Natural killer cell (primary cell): ENCODE measurements at regions not wholly inside any gene's neighbourhood (a gene's known extent, or its start where the extent isn't known, plus 50 kb on each side); places are given as distances from the start of the nearest gene placed in this dataset.

ENCODE experiments used
- ATAC-seq, 3 donors: fragments of 150-1000 bp in 2 of 3; fragments of 200-7000 bp in 1 of 3; cut with Tn5 transposase; 1 replicate in 1 of 3; 2 replicates in 2 of 3; pipeline ENCODE4 v1.10.0; 2021; ENCODE audit warnings: mild to moderate bottlenecking in 2 of 3, moderate library complexity in 2 of 3
- DNase-seq, 2 donors: peaks; one replicate each; pipeline versions ENCODE4 v3.0.0 to v3.0.0-alpha.2; 2013 to 2021; ENCODE audit warnings: mixed read lengths in 1 of 2
- H3K27ac ChIP-seq: one replicate; pipeline ENCODE4 v1.5.1; 2013; ENCODE audit warnings: mild to moderate bottlenecking, low read length
- H3K27me3 ChIP-seq: one replicate; pipeline ENCODE4 v1.6.1; 2013; ENCODE audit warnings: low read length; ENCODE audit not compliant: control insufficient read depth, insufficient read depth
- H3K36me3 ChIP-seq: one replicate; pipeline ENCODE4 v1.6.1; 2013; ENCODE audit warnings: low read length; ENCODE audit not compliant: control insufficient read depth, insufficient read depth
- H3K4me1 ChIP-seq: one replicate; pipeline ENCODE4 v1.6.1; 2013; ENCODE audit warnings: low read length; ENCODE audit not compliant: control insufficient read depth, insufficient read depth
- H3K4me3 ChIP-seq: one replicate; pipeline ENCODE4 v1.5.1; 2013; ENCODE audit warnings: low read length
- H3K9me3 ChIP-seq: one replicate; pipeline ENCODE4 v1.6.1; 2013; ENCODE audit warnings: low read length; ENCODE audit not compliant: control insufficient read depth, insufficient read depth
- H3K27ac Mint-ChIP-seq, 2 donors: one replicate each; pipeline ENCODE4 v1.8.0; 2022; ENCODE audit warnings: mild to moderate bottlenecking in 2 of 2, mixed read lengths in 2 of 2, moderate library complexity in 1 of 2
- H3K27me3 Mint-ChIP-seq, 2 donors: one replicate each; pipeline ENCODE4 v1.8.0; 2022; ENCODE audit warnings: low read depth in 2 of 2, mixed read lengths in 2 of 2
- H3K36me3 Mint-ChIP-seq: one replicate; pipeline ENCODE4 v1.8.0; 2022; ENCODE audit warnings: mixed read lengths
- H3K4me1 Mint-ChIP-seq, 2 donors: one replicate each; pipeline ENCODE4 v1.8.0; 2022; ENCODE audit warnings: mixed read lengths in 2 of 2
- H3K4me3 Mint-ChIP-seq: one replicate; pipeline ENCODE4 v1.8.0; 2022; ENCODE audit warnings: mild to moderate bottlenecking, moderate library complexity, mixed read lengths
- H3K9me3 Mint-ChIP-seq, 2 donors: one replicate each; pipeline ENCODE4 v1.8.0; 2022; ENCODE audit warnings: mixed read lengths in 2 of 2
- CTCF ChIP-seq: fragments of 200-600 bp; IDR thresholded peaks from one replicate; pipeline ENCODE4 v1.8.0; 2022; ENCODE audit warnings: antibody characterized with exemption
- WGBS: methylation state at CpG from one replicate; pipeline ENCODE4 v1.1.7; 2013; ENCODE audit warnings: missing lambda C conversion rate; ENCODE audit not compliant: insufficient coverage; 5-methylcytosine and 5-hydroxymethylcytosine counted together
- intact Hi-C: fragments of 100-400 bp; cut with micrococcal nuclease; formaldehyde crosslinking; loops from one replicate; pipeline ENCODE4 v1.14.2; 2022

GRCh38 chr20:20832715-20833114 is 120.3 kb upstream of the RALGAPA2 start:
- intact Hi-C loops, result no loop called here
- Mint-ChIP-seq H3K36me3 (no peaks in the 10 kb centered on the region), H3K27ac (no peak overlapping the region), H3K4me1 (peaks cover 0 to 4% of the 10 kb centered on the region in 2 donors), H3K4me3 (no peak overlapping the region), H3K9me3 (no peaks in the 10 kb centered on the region), H3K27me3 (peaks cover 8 to 21% of the 10 kb centered on the region in 2 donors)
- Histone ChIP-seq H3K4me3 (no peak overlapping the region), H3K4me1 (no peaks in the 10 kb centered on the region), H3K27me3 (no peaks in the 10 kb centered on the region), H3K27ac (no peak overlapping the region), H3K36me3 (no peaks in the 10 kb centered on the region), H3K9me3 (no peaks in the 10 kb centered on the region)
- DNase-seq (no peak), ATAC-seq (no peak)
- no peak for TF ChIP-seq CTCF
- WGBS, result 52% methylated on average over 1 of the region's 1 CpG

- Mint-ChIP-seq H3K27me3 (peaks cover 11 to 14% of the 10 kb centered on the region in 2 donors), H3K4me1 (no peaks in the 10 kb centered on the region), H3K27ac (no peak overlapping the region), H3K9me3 (no peaks in the 10 kb centered on the region), H3K36me3 (no peaks in the 10 kb centered on the region), H3K4me3 (no peak overlapping the region)
- Histone ChIP-seq H3K4me3 (no peak overlapping the region), H3K27ac (no peak overlapping the region), H3K27me3 (no peaks in the 10 kb centered on the region), H3K9me3 (no peaks in the 10 kb centered on the region), H3K4me1 (no peaks in the 10 kb centered on the region), H3K36me3 (no peaks in the 10 kb centered on the region)
- 80% methylated on average over 6 of the region's 6 CpGs for WGBS
- no peak for ATAC-seq
- intact Hi-C loops, result no loop called here
- no peak for DNase-seq
- no peak for TF ChIP-seq CTCF
Measured at GRCh38 chr20:20831794-20832193, 119.3 kb upstream of the RALGAPA2 start.

- Mint-ChIP-seq H3K27me3 (peaks cover 10 to 26% of the 10 kb centered on the region in 2 donors), H3K36me3 (no peaks in the 10 kb centered on the region), H3K27ac (no peak overlapping the region), H3K9me3 (no peaks in the 10 kb centered on the region), H3K4me3 (no peak overlapping the region), H3K4me1 (peaks cover 4% of the 10 kb centered on the region in 2 donors)
- Histone ChIP-seq H3K9me3 (no peaks in the 10 kb centered on the region), H3K36me3 (no peaks in the 10 kb centered on the region), H3K27ac (no peak overlapping the region), H3K4me3 (no peak overlapping the region), H3K27me3 (no peaks in the 10 kb centered on the region), H3K4me1 (peaks cover 4% of the 10 kb centered on the region)
- WGBS, result 79% methylated on average over 2 of the region's 2 CpGs
- DNase-seq (no peak), ATAC-seq (no peak)
- TF ChIP-seq CTCF, result no peak
- intact Hi-C loops, result loop anchor here (5.0 to 10.0 kb wide), 2 partner anchors 697 to 745 kb away; no protein-coding TSS in a partner anchor
Measured at GRCh38 chr20:20829681-20830080, 117.2 kb upstream of the RALGAPA2 start.

- H3K36me3 ChIP-seq, result no peaks in the 10 kb centered on the region
- Mint-ChIP-seq H3K36me3 (no peaks in the 10 kb centered on the region), H3K27ac (no peak overlapping the region), H3K4me1 (peaks cover 5 to 6% of the 10 kb centered on the region in 2 donors), H3K9me3 (no peaks in the 10 kb centered on the region), H3K27me3 (peaks cover 10 to 26% of the 10 kb centered on the region in 2 donors), H3K4me3 (no peak overlapping the region)
- H3K27me3 ChIP-seq, result no peaks in the 10 kb centered on the region
- no peaks in the 10 kb centered on the region for H3K9me3 ChIP-seq
- DNase-seq (no peak), ATAC-seq (no peak)
- no peak overlapping the region for H3K4me3 ChIP-seq
- intact Hi-C loops, result loop anchor here (5.0 to 10.0 kb wide), 2 partner anchors 696 to 743 kb away; no protein-coding TSS in a partner anchor
- peaks cover 4% of the 10 kb centered on the region for H3K4me1 ChIP-seq
- WGBS, result 74% methylated on average over 4 of the region's 4 CpGs
- no peak for TF ChIP-seq CTCF
- H3K27ac ChIP-seq, result no peak overlapping the region
Measured at GRCh38 chr20:20827992-20828597, 115.7 kb upstream of the RALGAPA2 start.
